AG10803 (cell line): ENCODE measurements at regions not wholly inside any gene's neighbourhood (a gene's known extent, or its start where the extent isn't known, plus 50 kb on each side); places are given as distances from the start of the nearest gene placed in this dataset.

Source experiments
- DNase-seq: peaks from one replicate; pipeline ENCODE4 v3.0.0; 2010; ENCODE audit warnings: low read depth
- H3K4me3 ChIP-seq: 2 replicates; pipeline ENCODE4 v1.5.1; 2011; ENCODE audit warnings: mild to moderate bottlenecking, low read length, control low read depth
- TF ChIP-seq, protein P1 (sequence below): conservative IDR thresholded peaks from 2 replicates; pipeline ENCODE4 v1.5.1; 2011; ENCODE audit warnings: mild to moderate bottlenecking, low read length, control low read depth, inconsistent platforms

DNA sequence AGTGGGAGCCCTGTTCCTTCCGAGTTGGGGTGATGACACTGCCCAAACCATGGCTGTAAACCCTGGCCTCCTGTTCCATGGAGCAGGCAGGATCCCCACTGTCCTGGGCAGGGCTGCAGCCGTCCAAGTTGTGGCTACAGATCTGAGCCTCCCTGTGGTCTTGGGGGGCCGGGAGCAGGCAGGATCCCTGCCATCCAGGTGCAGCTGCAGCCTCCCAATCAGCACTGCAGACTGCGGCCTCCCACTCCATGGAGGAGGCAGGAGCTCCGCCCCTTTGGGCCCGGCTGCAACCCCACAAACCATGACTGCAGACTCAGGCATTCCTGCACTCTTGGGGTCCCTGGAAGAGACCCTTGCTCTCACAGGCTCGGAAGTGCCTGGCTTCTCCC is 872.1 kb upstream of the GJE1 start:
- H3K4me3 ChIP-seq = no peak overlapping the region
- TF ChIP-seq, protein P1, sequence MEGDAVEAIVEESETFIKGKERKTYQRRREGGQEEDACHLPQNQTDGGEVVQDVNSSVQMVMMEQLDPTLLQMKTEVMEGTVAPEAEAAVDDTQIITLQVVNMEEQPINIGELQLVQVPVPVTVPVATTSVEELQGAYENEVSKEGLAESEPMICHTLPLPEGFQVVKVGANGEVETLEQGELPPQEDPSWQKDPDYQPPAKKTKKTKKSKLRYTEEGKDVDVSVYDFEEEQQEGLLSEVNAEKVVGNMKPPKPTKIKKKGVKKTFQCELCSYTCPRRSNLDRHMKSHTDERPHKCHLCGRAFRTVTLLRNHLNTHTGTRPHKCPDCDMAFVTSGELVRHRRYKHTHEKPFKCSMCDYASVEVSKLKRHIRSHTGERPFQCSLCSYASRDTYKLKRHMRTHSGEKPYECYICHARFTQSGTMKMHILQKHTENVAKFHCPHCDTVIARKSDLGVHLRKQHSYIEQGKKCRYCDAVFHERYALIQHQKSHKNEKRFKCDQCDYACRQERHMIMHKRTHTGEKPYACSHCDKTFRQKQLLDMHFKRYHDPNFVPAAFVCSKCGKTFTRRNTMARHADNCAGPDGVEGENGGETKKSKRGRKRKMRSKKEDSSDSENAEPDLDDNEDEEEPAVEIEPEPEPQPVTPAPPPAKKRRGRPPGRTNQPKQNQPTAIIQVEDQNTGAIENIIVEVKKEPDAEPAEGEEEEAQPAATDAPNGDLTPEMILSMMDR = no peak
- no peak for DNase-seq

DNA sequence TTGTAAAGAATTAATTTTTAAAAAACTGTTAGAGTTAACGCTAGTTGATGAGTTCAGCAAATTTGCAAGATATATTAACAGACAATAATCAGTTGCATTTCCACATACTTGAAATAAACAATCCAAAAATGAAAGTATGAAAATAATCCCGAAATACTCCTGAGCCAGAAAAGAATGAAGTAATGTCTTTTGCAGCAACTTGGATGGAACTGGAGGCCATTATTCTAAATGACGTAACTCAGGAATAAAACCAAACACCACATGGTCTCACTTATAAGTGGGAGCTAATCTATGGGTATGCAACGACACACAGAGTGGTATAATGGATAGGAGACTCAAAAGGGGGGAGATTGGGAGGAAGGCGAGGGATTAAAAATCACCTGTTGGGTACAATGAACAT is 872.9 kb upstream of the GJE1 start:
- DNase-seq = peak; percentile 48
- no peak overlapping the region for H3K4me3 ChIP-seq
- TF ChIP-seq, protein P1 = no peak

DNA sequence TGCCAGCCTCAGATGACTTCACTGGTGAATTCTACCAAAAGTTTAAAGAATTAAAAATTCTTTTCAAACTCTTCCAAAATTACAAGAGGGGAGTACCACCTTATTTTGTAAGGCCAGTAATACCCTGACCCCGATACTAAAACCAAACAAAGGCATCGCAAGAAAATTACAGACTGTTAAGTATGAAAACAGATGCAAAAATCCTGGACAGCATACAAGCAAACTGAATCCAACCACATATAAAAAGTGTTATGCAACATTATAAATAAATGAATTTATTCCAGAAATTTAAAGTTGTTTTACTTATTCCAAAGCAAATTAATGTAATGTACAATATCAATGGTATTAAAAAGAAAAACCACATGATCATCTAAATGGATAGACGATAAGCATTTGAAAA is 873.6 kb upstream of the GJE1 start:
- DNase-seq = no peak
- TF ChIP-seq, protein P1 = no peak
- H3K4me3 ChIP-seq = no peak overlapping the region

- DNase-seq = peak; percentile 26
- H3K4me3 ChIP-seq = no peak overlapping the region
- TF ChIP-seq, protein P1 = no peak
Observed at GRCh38 chr6:141258516-141258915, 874.2 kb upstream of the GJE1 start.

GRCh38 chr6:141254336-141254735 is 878.4 kb upstream of the GJE1 start:
- TF ChIP-seq, protein P1 = no peak
- no peak overlapping the region for H3K4me3 ChIP-seq
- no peak for DNase-seq

GRCh38 chr6:141252828-141253608 is 879.7 kb upstream of the GJE1 start:
- peak overlapping the region; percentile 0 for H3K4me3 ChIP-seq
- TF ChIP-seq, protein P1 = no peak
- DNase-seq = peak; percentile 58

DNA sequence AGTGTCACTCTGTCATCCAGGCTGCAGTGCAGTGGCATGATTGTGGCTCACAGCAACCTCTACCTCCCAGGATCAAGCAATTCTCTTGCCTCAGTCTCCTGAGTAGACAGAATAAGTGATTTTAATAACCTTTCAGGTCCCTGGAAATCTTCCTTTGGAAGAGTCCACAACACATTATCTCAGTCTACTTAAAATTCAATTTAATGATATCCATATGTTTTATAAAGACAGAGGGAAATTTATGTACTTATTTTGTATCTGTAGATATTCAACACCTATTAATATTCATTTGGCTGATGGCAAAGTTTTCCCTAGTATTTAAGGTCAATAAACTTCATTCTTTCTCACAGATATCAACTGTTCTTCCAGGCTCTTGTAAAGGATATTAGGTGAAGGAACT is 881.4 kb upstream of the GJE1 start:
- TF ChIP-seq, protein P1 = no peak
- H3K4me3 ChIP-seq = no peak overlapping the region
- DNase-seq = no peak
